ENCODE measurements at regions not wholly inside any gene's neighbourhood (a gene's known extent, or its start where the extent isn't known, plus 50 kb on each side); places are given as distances from the start of the nearest gene placed in this dataset.
A peak's percentile ranks its signal among the peaks of the same experiment; 100 is the strongest.

DNA sequence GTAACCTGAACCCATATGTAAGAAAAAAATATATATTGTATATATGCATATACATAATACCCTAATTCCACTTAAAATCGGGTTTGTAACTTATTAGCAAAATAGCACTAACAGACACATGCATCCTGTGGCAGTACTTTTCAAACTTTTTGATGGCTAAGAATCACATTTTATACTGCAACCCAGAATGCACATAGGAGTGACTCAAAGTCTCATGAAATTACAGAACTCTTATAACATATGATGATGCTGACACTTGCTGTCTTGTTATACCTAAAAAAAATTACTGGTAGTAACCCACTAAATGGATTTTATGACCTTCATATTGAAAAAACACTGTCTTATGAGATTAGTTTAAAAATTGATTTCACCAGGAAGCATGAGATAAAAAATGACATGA lies 152.4 kb upstream of the FRMD4B start:
- H2AFZ ChIP-seq (ENCODE audit: low read depth, low read length): no peak overlapping the region
- H3K9me3 ChIP-seq (ENCODE audit: control insufficient read depth, low read length): no peaks in the 10 kb centered on the region
- H3K4me2 ChIP-seq (ENCODE audit: low read length, poor library complexity, severe bottlenecking): no peak overlapping the region
- H3K79me1 ChIP-seq (replicated peaks; ENCODE audit: low read length, poor library complexity, severe bottlenecking): no peaks in the 10 kb centered on the region
- no peak overlapping the region for H4K8ac ChIP-seq (ENCODE audit: low read length)
- no peak overlapping the region for H2BK15ac ChIP-seq (ENCODE audit: low read depth, poor library complexity, severe bottlenecking)
- no peak overlapping the region for H4K91ac ChIP-seq (ENCODE audit: low read length)
- H3K4me3 ChIP-seq (ENCODE audit: insufficient read depth in 1 of 2, low read depth in 1 of 2, low read length in 2 of 2): no peak overlapping the region
- no peak overlapping the region for H3K4ac ChIP-seq (ENCODE audit: low read depth in 1 of 2, low read length in 2 of 2)
- DNase-seq: no peak
- no peak overlapping the region for H2BK5ac ChIP-seq (ENCODE audit: low read depth, low read length, poor library complexity, severe bottlenecking)
- peaks cover 16% of the 10 kb centered on the region for H3K4me1 ChIP-seq (ENCODE audit: control insufficient read depth, insufficient read depth, low read depth, low read length)
- H2AK5ac ChIP-seq (ENCODE audit: low read length, severe bottlenecking): no peak overlapping the region
- no peak overlapping the region for H2BK120ac ChIP-seq (ENCODE audit: low read depth, low read length)
- H3K9ac ChIP-seq (ENCODE audit: low read length): no peak overlapping the region
- H3K23ac ChIP-seq (ENCODE audit: low read length in 2 of 2): no peak overlapping the region
- H3K27me3 ChIP-seq (ENCODE audit: control insufficient read depth in 1 of 2, insufficient read depth in 1 of 2, low read length in 2 of 2): peaks cover 46 to 63% of the 10 kb centered on the region in 2 experiments
- no peaks in the 10 kb centered on the region for H3K36me3 ChIP-seq (ENCODE audit: control insufficient read depth in 1 of 2, insufficient read depth in 2 of 2, low read depth in 1 of 2, low read length in 2 of 2)
- no peak overlapping the region for H3K18ac ChIP-seq (ENCODE audit: low read depth in 1 of 2, low read length in 2 of 2)
- H2BK12ac ChIP-seq (ENCODE audit: low read length in 2 of 2): no peak overlapping the region
- no peak overlapping the region for H3K27ac ChIP-seq (ENCODE audit: low read length, poor library complexity, severe bottlenecking)
- 43% methylated on average over 1 of the region's 1 CpG for WGBS
- no peak overlapping the region for H3K14ac ChIP-seq (ENCODE audit: low read length in 2 of 2)

DNA sequence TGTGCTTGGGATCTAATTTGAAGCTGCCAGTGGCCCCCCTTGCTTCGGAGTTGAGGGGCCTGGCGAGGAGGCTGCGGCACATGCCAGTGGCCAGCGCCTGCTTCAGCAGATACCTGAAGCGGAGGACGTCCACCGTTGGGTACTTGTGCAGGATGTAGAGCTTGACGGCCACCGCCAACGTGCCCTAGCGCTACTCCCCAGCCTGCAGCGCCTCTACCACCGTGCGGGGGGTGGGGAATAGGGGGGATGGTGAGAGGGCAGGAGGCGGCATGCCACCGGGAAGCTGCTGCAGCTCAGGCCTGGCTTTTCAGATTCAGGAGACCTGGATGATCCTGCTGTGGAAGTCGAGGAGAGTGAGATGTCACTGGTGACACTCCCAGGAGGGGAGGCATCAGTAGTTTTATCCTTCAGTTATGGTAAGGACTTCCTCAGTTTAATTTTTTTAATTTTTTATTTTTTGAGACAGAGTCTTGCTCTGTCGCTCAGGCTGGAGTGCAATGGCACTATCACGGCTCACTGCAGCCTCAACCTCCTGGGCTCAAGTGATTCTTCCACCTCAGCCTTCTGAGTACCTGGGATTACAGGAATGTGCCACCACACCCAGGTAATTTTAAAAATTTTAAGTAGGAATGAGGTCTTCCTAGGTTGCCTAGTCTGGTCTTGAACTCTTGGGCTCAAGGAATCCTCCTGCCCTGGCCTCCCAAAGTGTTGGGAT lies 150.6 kb upstream of the FRMD4B start:
- Histone ChIP-seq H4K91ac (ENCODE audit: low read length) (no peak overlapping the region), H3K14ac (ENCODE audit: low read length in 2 of 2) (no peak overlapping the region), H3K27me3 (ENCODE audit: control insufficient read depth in 1 of 2, insufficient read depth in 1 of 2, low read length in 2 of 2) (peaks cover 29 to 46% of the 10 kb centered on the region in 2 experiments), H2BK120ac (ENCODE audit: low read depth, low read length) (no peak overlapping the region), H3K4me2 (ENCODE audit: low read length, poor library complexity, severe bottlenecking) (no peak overlapping the region), H4K8ac (ENCODE audit: low read length) (no peak overlapping the region), H2BK12ac (ENCODE audit: low read length in 2 of 2) (no peak overlapping the region), H3K9ac (ENCODE audit: low read length) (no peak overlapping the region), H3K79me1 (replicated peaks; ENCODE audit: low read length, poor library complexity, severe bottlenecking) (no peaks in the 10 kb centered on the region), H3K4me1 (ENCODE audit: control insufficient read depth, insufficient read depth, low read depth, low read length) (peaks cover 4% of the 10 kb centered on the region), H3K18ac (ENCODE audit: low read depth in 1 of 2, low read length in 2 of 2) (no peak overlapping the region), H2BK15ac (ENCODE audit: low read depth, poor library complexity, severe bottlenecking) (no peak overlapping the region), H3K27ac (ENCODE audit: low read length, poor library complexity, severe bottlenecking) (no peak overlapping the region), H3K4ac (ENCODE audit: low read depth in 1 of 2, low read length in 2 of 2) (no peak overlapping the region), H3K36me3 (ENCODE audit: control insufficient read depth in 1 of 2, insufficient read depth in 2 of 2, low read depth in 1 of 2, low read length in 2 of 2) (no peaks in the 10 kb centered on the region), H3K9me3 (ENCODE audit: control insufficient read depth, low read length) (no peaks in the 10 kb centered on the region), H3K23ac (ENCODE audit: low read length in 2 of 2) (no peak overlapping the region), H3K4me3 (ENCODE audit: insufficient read depth in 1 of 2, low read depth in 1 of 2, low read length in 2 of 2) (no peak overlapping the region), H2AK5ac (ENCODE audit: low read length, severe bottlenecking) (no peak overlapping the region), H2AFZ (ENCODE audit: low read depth, low read length) (no peak overlapping the region), H2BK5ac (ENCODE audit: low read depth, low read length, poor library complexity, severe bottlenecking) (no peak overlapping the region)
- WGBS: 78% methylated on average over 19 of the region's 19 CpGs
- no peak for DNase-seq

DNA sequence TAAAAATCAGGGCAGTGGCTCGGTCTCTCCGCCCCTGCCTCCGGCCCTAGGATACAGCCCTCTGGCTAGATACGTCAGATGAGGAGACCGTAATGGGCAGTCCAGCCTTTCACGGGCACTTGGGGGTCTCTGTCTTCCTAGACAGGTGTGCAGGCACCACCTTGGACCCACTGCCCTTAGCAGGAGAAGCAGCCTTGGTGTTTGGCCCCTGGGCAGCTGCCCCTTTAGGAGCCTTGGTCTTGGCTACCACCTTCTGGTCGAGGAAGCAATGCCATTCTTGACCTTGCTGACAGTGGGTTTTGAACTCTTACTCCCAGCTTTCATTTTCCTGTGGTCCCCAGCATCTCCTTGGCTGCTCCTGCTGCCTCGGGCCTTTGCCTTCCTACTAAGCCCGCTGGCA lies 149.7 kb upstream of the FRMD4B start:
- H3K4ac ChIP-seq (ENCODE audit: low read depth in 1 of 2, low read length in 2 of 2): no peak overlapping the region
- H3K14ac ChIP-seq (ENCODE audit: low read length in 2 of 2): peak overlapping the region in 1 of 2 experiments; percentile 36
- H3K18ac ChIP-seq (ENCODE audit: low read depth in 1 of 2, low read length in 2 of 2): no peak overlapping the region
- no peak overlapping the region for H3K27ac ChIP-seq (ENCODE audit: low read length, poor library complexity, severe bottlenecking)
- H2BK12ac ChIP-seq (ENCODE audit: low read length in 2 of 2): no peak overlapping the region
- no peak overlapping the region for H2BK120ac ChIP-seq (ENCODE audit: low read depth, low read length)
- H3K4me3 ChIP-seq (ENCODE audit: insufficient read depth in 1 of 2, low read depth in 1 of 2, low read length in 2 of 2): no peak overlapping the region
- H2BK5ac ChIP-seq (ENCODE audit: low read depth, low read length, poor library complexity, severe bottlenecking): no peak overlapping the region
- DNase-seq: no peak
- H2BK15ac ChIP-seq (ENCODE audit: low read depth, poor library complexity, severe bottlenecking): no peak overlapping the region
- no peak overlapping the region for H2AK5ac ChIP-seq (ENCODE audit: low read length, severe bottlenecking)
- no peak overlapping the region for H4K8ac ChIP-seq (ENCODE audit: low read length)
- no peak overlapping the region for H3K4me2 ChIP-seq (ENCODE audit: low read length, poor library complexity, severe bottlenecking)
- H3K9ac ChIP-seq (ENCODE audit: low read length): no peak overlapping the region
- no peak overlapping the region for H2AFZ ChIP-seq (ENCODE audit: low read depth, low read length)
- H3K4me1 ChIP-seq (ENCODE audit: control insufficient read depth, insufficient read depth, low read depth, low read length): no peaks in the 10 kb centered on the region
- no peaks in the 10 kb centered on the region for H3K9me3 ChIP-seq (ENCODE audit: control insufficient read depth, low read length)
- H3K23ac ChIP-seq (ENCODE audit: low read length in 2 of 2): no peak overlapping the region
- no peaks in the 10 kb centered on the region for H3K79me1 ChIP-seq (replicated peaks; ENCODE audit: low read length, poor library complexity, severe bottlenecking)
- H3K27me3 ChIP-seq (ENCODE audit: control insufficient read depth in 1 of 2, insufficient read depth in 1 of 2, low read length in 2 of 2): peaks cover 21 to 37% of the 10 kb centered on the region in 2 experiments
- H3K36me3 ChIP-seq (ENCODE audit: control insufficient read depth in 1 of 2, insufficient read depth in 2 of 2, low read depth in 1 of 2, low read length in 2 of 2): no peaks in the 10 kb centered on the region
- no peak overlapping the region for H4K91ac ChIP-seq (ENCODE audit: low read length)
- WGBS: 86% methylated on average over 9 of the region's 9 CpGs

DNA sequence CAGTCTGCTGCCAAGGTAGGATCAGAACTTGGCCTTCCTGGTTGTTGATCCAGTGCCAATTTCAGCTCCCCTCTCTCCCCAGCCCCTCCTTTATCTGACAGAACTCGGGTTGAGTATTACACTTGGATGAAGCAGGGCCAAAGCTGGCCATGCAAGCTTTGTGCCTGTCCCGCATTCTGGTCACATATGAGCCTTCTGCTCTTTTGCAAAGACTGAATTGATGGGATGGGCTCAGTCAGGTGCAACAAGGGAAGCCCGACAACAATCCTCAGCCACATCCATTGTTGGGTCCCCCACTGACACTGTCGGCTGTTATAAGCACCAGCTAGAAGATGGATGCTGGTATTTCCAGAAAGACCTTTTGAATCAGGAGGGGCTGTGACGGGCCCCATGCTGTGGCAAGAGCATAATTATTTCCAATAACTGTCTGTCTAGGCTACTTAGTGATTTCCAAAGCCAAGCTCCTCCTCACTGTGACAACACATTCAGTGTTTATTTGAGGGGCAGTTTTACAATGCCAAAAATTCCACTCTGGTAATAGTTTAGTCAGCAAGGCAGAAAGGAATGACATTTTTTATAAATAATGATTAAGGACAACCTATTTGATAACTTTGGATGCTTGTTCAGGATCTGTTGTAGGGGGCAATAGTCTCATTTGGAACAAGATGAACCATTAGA lies 146.8 kb upstream of the FRMD4B start:
- no peak overlapping the region for H4K8ac ChIP-seq (ENCODE audit: low read length)
- H2BK120ac ChIP-seq (ENCODE audit: low read depth, low read length): no peak overlapping the region
- H2BK12ac ChIP-seq (ENCODE audit: low read length in 2 of 2): no peak overlapping the region

More for the DNA sequence above, 146.8 kb upstream of the FRMD4B start:
- 80% methylated on average over 3 of the region's 5 CpGs for WGBS
- H3K36me3 ChIP-seq (ENCODE audit: control insufficient read depth in 1 of 2, insufficient read depth in 2 of 2, low read depth in 1 of 2, low read length in 2 of 2): no peaks in the 10 kb centered on the region
- H3K9me3 ChIP-seq (ENCODE audit: control insufficient read depth, low read length): no peaks in the 10 kb centered on the region
- no peak overlapping the region for H3K4ac ChIP-seq (ENCODE audit: low read depth in 1 of 2, low read length in 2 of 2)
- H3K79me1 ChIP-seq (replicated peaks; ENCODE audit: low read length, poor library complexity, severe bottlenecking): no peaks in the 10 kb centered on the region
- H3K4me1 ChIP-seq (ENCODE audit: control insufficient read depth, insufficient read depth, low read depth, low read length): no peaks in the 10 kb centered on the region
- H4K91ac ChIP-seq (ENCODE audit: low read length): no peak overlapping the region
- no peak for DNase-seq
- H3K9ac ChIP-seq (ENCODE audit: low read length): no peak overlapping the region
- H3K27ac ChIP-seq (ENCODE audit: low read length, poor library complexity, severe bottlenecking): no peak overlapping the region
- no peak overlapping the region for H2AK5ac ChIP-seq (ENCODE audit: low read length, severe bottlenecking)
- H3K27me3 ChIP-seq (ENCODE audit: control insufficient read depth in 1 of 2, insufficient read depth in 1 of 2, low read length in 2 of 2): peaks cover 7 to 25% of the 10 kb centered on the region in 2 experiments
- no peak overlapping the region for H2BK15ac ChIP-seq (ENCODE audit: low read depth, poor library complexity, severe bottlenecking)
- no peak overlapping the region for H3K14ac ChIP-seq (ENCODE audit: low read length in 2 of 2)
- no peak overlapping the region for H3K18ac ChIP-seq (ENCODE audit: low read depth in 1 of 2, low read length in 2 of 2)
- no peak overlapping the region for H3K4me2 ChIP-seq (ENCODE audit: low read length, poor library complexity, severe bottlenecking)
- H2AFZ ChIP-seq (ENCODE audit: low read depth, low read length): no peak overlapping the region
- H2BK5ac ChIP-seq (ENCODE audit: low read depth, low read length, poor library complexity, severe bottlenecking): no peak overlapping the region
- H3K23ac ChIP-seq (ENCODE audit: low read length in 2 of 2): no peak overlapping the region
- no peak overlapping the region for H3K4me3 ChIP-seq (ENCODE audit: insufficient read depth in 1 of 2, low read depth in 1 of 2, low read length in 2 of 2)
